ENCODE measurements at regions not wholly inside any gene's neighbourhood (a gene's known extent, or its start where the extent isn't known, plus 50 kb on each side); places are given as distances from the start of the nearest gene placed in this dataset.

DNA sequence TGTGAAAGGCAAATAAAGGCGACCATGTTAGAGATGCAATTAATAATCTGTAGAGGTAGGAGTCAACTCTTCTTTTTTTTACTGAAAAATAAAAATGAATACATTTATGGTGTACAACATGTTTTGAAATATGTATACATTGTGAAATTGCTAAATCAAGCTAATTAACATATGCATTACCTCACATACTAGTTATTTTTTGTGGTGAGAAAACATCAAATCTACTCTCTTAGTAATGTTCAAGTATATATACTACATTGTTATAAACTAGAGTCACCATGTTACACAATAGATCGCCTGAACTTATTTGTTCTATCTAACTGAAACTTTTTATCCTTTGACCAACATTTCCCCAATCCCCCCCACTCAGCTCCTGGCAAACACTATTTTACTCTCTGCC lies 143.2 kb downstream of the POU4F1 start:
- no peak overlapping the region for H3K4me3 ChIP-seq
- intact Hi-C loops (cut with DNase I): no loop called here
- TF ChIP-seq POLR2AphosphoS5 (IDR thresholded peaks at IDR 0.05): no peak
- TF ChIP-seq, protein P1, sequence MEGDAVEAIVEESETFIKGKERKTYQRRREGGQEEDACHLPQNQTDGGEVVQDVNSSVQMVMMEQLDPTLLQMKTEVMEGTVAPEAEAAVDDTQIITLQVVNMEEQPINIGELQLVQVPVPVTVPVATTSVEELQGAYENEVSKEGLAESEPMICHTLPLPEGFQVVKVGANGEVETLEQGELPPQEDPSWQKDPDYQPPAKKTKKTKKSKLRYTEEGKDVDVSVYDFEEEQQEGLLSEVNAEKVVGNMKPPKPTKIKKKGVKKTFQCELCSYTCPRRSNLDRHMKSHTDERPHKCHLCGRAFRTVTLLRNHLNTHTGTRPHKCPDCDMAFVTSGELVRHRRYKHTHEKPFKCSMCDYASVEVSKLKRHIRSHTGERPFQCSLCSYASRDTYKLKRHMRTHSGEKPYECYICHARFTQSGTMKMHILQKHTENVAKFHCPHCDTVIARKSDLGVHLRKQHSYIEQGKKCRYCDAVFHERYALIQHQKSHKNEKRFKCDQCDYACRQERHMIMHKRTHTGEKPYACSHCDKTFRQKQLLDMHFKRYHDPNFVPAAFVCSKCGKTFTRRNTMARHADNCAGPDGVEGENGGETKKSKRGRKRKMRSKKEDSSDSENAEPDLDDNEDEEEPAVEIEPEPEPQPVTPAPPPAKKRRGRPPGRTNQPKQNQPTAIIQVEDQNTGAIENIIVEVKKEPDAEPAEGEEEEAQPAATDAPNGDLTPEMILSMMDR (IDR thresholded peaks at IDR 0.05): no peak
- no peak for TF ChIP-seq POLR2A (IDR thresholded peaks at IDR 0.05)
- no peaks in the 10 kb centered on the region for H3K27me3 ChIP-seq (replicated peaks; ENCODE audit: insufficient read depth)
- 97% methylated on average over 2 of the region's 2 CpGs for WGBS
- H3K27ac ChIP-seq: no peak overlapping the region
- no peaks in the 10 kb centered on the region for H3K9me3 ChIP-seq
- DNase-seq (ENCODE audit: low spot score): no peak
- H3K36me3 ChIP-seq: no peaks in the 10 kb centered on the region
- H3K4me1 ChIP-seq (replicated peaks): no peaks in the 10 kb centered on the region

DNA sequence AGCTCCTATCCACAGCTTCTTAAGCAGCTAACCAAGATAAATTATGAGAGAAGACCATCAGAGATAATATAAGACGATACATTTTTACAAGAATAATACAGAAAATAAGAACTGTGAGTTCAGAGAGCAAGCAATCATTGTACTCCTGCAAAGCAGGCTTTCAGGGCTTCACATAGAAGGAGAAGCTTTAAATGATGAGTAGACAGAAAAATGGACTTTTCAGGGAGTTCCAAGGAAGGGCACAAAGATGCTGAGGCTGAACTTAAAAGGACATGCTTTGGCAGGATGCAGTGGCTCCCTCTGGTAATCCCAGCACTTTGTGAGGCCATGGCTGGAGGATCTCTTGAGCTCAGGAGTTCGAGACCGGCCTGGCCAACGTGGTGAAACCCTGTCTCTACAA lies 159.5 kb downstream of the POU4F1 start:
- intact Hi-C loops (cut with DNase I): no loop called here

DNA sequence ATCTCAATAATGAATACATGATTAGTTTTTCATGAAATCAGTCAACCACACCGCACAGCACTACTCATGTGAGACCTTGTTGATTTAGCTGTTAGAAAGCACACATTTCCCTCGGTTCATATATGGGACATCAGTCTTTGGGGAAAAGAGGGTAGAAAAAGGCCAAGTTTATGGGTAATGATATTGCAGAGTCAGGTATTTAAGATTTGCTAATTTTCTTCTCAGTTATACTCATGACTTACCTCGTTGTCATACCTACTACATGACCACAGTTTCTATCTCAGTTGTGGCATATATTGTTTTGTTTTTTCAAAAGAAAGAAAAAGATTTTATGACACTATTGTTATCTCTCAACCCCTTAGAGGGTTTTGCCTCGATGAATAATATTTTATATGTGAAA lies 165.6 kb downstream of the POU4F1 start:
- intact Hi-C loops (cut with DNase I): no loop called here
- Histone ChIP-seq H3K36me3 (no peaks in the 10 kb centered on the region), H3K9me3 (no peaks in the 10 kb centered on the region), H3K4me1 (replicated peaks) (no peaks in the 10 kb centered on the region), H3K27ac (no peak overlapping the region), H3K27me3 (replicated peaks; ENCODE audit: insufficient read depth) (no peaks in the 10 kb centered on the region), H3K4me3 (no peak overlapping the region)
- DNase-seq (ENCODE audit: low spot score): no peak
- 46% methylated on average over 4 of the region's 4 CpGs for WGBS
- TF ChIP-seq POLR2AphosphoS5 (IDR thresholded peaks at IDR 0.05) (no peak), POLR2A (IDR thresholded peaks at IDR 0.05) (no peak)
- TF ChIP-seq, protein P1 (IDR thresholded peaks at IDR 0.05): no peak

More for the DNA sequence above, 159.5 kb downstream of the POU4F1 start:
- H3K27me3 ChIP-seq (replicated peaks; ENCODE audit: insufficient read depth): no peaks in the 10 kb centered on the region
- H3K36me3 ChIP-seq: no peaks in the 10 kb centered on the region
- 84% methylated on average over 4 of the region's 4 CpGs for WGBS
- H3K9me3 ChIP-seq: no peaks in the 10 kb centered on the region
- no peak overlapping the region for H3K4me3 ChIP-seq
- DNase-seq (ENCODE audit: low spot score): no peak
- TF ChIP-seq, protein P1 (IDR thresholded peaks at IDR 0.05): no peak
- TF ChIP-seq POLR2AphosphoS5 (IDR thresholded peaks at IDR 0.05): no peak
- no peak overlapping the region for H3K27ac ChIP-seq
- H3K4me1 ChIP-seq (replicated peaks): no peaks in the 10 kb centered on the region

DNA sequence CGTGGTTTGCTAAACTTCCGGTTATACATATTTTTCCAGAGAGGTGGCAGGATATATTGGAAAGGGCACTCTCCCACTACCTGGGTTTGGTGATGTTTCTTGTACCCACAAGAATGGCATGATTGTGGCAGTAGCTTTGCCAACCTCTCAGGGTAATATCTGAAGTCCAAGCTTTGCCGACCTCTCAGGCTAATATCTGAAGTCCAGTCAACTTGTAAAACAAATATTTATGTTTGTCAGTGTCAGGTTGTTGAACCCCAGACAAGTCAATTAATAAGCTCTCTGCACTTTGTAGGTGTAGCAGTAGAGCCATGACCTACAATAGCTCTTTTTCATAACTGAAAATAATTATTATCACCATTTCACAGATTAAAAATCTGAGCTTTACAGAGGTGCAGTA lies 167.0 kb downstream of the POU4F1 start:
- no peaks in the 10 kb centered on the region for H3K27me3 ChIP-seq (replicated peaks; ENCODE audit: insufficient read depth)
- 79% methylated on average over 3 of the region's 3 CpGs for WGBS
- no peak overlapping the region for H3K27ac ChIP-seq
- DNase-seq (ENCODE audit: low spot score): no peak
- TF ChIP-seq, protein P1 (IDR thresholded peaks at IDR 0.05): no peak
- TF ChIP-seq POLR2A (IDR thresholded peaks at IDR 0.05) (no peak), POLR2AphosphoS5 (IDR thresholded peaks at IDR 0.05) (no peak)
- no peaks in the 10 kb centered on the region for H3K9me3 ChIP-seq
- H3K36me3 ChIP-seq: no peaks in the 10 kb centered on the region
- H3K4me1 ChIP-seq (replicated peaks): no peaks in the 10 kb centered on the region
- H3K4me3 ChIP-seq: no peak overlapping the region
- intact Hi-C loops (cut with DNase I): no loop called here

DNA sequence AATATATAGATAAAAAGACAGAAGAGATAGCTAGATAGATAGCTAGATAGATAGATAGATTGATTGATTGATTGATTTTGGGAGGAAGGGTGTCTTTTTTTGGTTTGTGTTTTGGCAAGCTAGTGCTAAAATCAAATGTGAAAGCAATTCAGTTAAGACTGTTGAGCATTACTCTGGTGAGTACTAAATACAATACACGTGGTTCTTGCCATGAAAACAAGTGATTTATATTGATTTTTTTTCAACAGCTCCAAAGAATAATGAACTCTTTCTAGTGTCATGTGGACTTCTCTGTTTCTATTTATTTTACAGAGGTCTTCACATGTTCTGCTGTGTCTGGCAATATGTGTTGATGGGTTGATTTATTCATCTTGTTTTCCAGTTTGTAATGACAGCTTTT lies 172.0 kb downstream of the POU4F1 start:
- DNase-seq (ENCODE audit: low spot score): no peak
- intact Hi-C loops (cut with DNase I): no loop called here
- Histone ChIP-seq H3K36me3 (no peaks in the 10 kb centered on the region), H3K27ac (no peak overlapping the region), H3K9me3 (no peaks in the 10 kb centered on the region), H3K4me3 (no peak overlapping the region), H3K27me3 (replicated peaks; ENCODE audit: insufficient read depth) (no peaks in the 10 kb centered on the region), H3K4me1 (replicated peaks) (no peaks in the 10 kb centered on the region)
- TF ChIP-seq POLR2A (IDR thresholded peaks at IDR 0.05) (no peak), POLR2AphosphoS5 (IDR thresholded peaks at IDR 0.05) (no peak)
- TF ChIP-seq, protein P1 (IDR thresholded peaks at IDR 0.05): no peak
- WGBS: 33% methylated on average over 1 of the region's 1 CpG

All from prostate gland (tissue), 2 donors.